Activated T-helper 2 cell treated with anti-CD3 and anti-CD28 coated beads, Interferon-gamma antibody, Interleukin-2, Interleukin-4, amounts not matched to agents 10 μg/mL and 5 μg/mL and 100 μg/mL, durations not matched to agents 14 hours and 24 hours and 36 hours (primary cell): ENCODE measurements at regions not wholly inside any gene's neighbourhood (a gene's known extent, or its start where the extent isn't known, plus 50 kb on each side); places are given as distances from the start of the nearest gene placed in this dataset.

ENCODE experiments used
- DNase-seq: peaks from one replicate; pipeline ENCODE4 v3.0.0; 2021; ENCODE audit warnings: low spot score
- H3K27ac Mint-ChIP-seq: one replicate; pipeline ENCODE4 v1.8.0; 2021; ENCODE audit warnings: mixed read lengths
- H3K27me3 Mint-ChIP-seq: one replicate; pipeline ENCODE4 v1.8.0; 2021; ENCODE audit warnings: low read depth, mixed read lengths
- H3K36me3 Mint-ChIP-seq: one replicate; pipeline ENCODE4 v1.8.0; 2021; ENCODE audit warnings: low read depth, mixed read lengths
- H3K4me1 Mint-ChIP-seq: one replicate; pipeline ENCODE4 v1.8.0; 2021; ENCODE audit warnings: low read depth, mixed read lengths
- H3K4me3 Mint-ChIP-seq: one replicate; pipeline ENCODE4 v1.8.0; 2021; ENCODE audit warnings: low read depth, mild to moderate bottlenecking, moderate library complexity, mixed read lengths
- H3K9me3 Mint-ChIP-seq: one replicate; pipeline ENCODE4 v1.8.0; 2021; ENCODE audit warnings: mixed read lengths
- intact Hi-C: fragments of 100-400 bp; cut with micrococcal nuclease; formaldehyde crosslinking; loops from one replicate; pipeline ENCODE4 v1.15.1; 2023

GRCh38 chr4:149145803-149146202, 669.8 kb downstream of the IQCM start:
- intact Hi-C loops: no loop called here
- no peaks in the 10 kb centered on the region for H3K36me3 Mint-ChIP-seq
- H3K27me3 Mint-ChIP-seq: no peaks in the 10 kb centered on the region
- DNase-seq: no peak
- no peaks in the 10 kb centered on the region for H3K9me3 Mint-ChIP-seq
- H3K4me1 Mint-ChIP-seq: no peaks in the 10 kb centered on the region
- H3K4me3 Mint-ChIP-seq: no peak overlapping the region
- no peak overlapping the region for H3K27ac Mint-ChIP-seq

- intact Hi-C loops: no loop called here
- no peak for DNase-seq
- Mint-ChIP-seq H3K27me3 (no peaks in the 10 kb centered on the region), H3K4me3 (no peak overlapping the region), H3K9me3 (no peaks in the 10 kb centered on the region), H3K4me1 (no peaks in the 10 kb centered on the region), H3K27ac (no peak overlapping the region), H3K36me3 (no peaks in the 10 kb centered on the region)
Observed at GRCh38 chr4:149144060-149144459, 671.6 kb downstream of the IQCM start.

- no peaks in the 10 kb centered on the region for H3K27me3 Mint-ChIP-seq
- no peaks in the 10 kb centered on the region for H3K9me3 Mint-ChIP-seq
- no peaks in the 10 kb centered on the region for H3K4me1 Mint-ChIP-seq
- no peak for DNase-seq
- H3K36me3 Mint-ChIP-seq: no peaks in the 10 kb centered on the region
- H3K27ac Mint-ChIP-seq: no peak overlapping the region
- H3K4me3 Mint-ChIP-seq: no peak overlapping the region
- intact Hi-C loops: no loop called here
Observed at GRCh38 chr4:149141391-149141790, 674.3 kb downstream of the IQCM start.

GRCh38 chr4:149140841-149141240, 674.8 kb downstream of the IQCM start:
- no peak for DNase-seq
- Mint-ChIP-seq H3K36me3 (no peaks in the 10 kb centered on the region), H3K4me1 (no peaks in the 10 kb centered on the region), H3K27me3 (no peaks in the 10 kb centered on the region), H3K4me3 (no peak overlapping the region), H3K27ac (no peak overlapping the region), H3K9me3 (no peaks in the 10 kb centered on the region)
- intact Hi-C loops: no loop called here

GRCh38 chr4:149136951-149137620, 678.6 kb downstream of the IQCM start:
- H3K27ac Mint-ChIP-seq: no peak overlapping the region
- H3K4me3 Mint-ChIP-seq: no peak overlapping the region
- H3K4me1 Mint-ChIP-seq: no peaks in the 10 kb centered on the region
- no peaks in the 10 kb centered on the region for H3K27me3 Mint-ChIP-seq
- DNase-seq: no peak
- no peaks in the 10 kb centered on the region for H3K36me3 Mint-ChIP-seq
- no peaks in the 10 kb centered on the region for H3K9me3 Mint-ChIP-seq
- intact Hi-C loops: no loop called here

- Mint-ChIP-seq H3K27ac (no peak overlapping the region), H3K9me3 (no peaks in the 10 kb centered on the region), H3K36me3 (no peaks in the 10 kb centered on the region), H3K27me3 (no peaks in the 10 kb centered on the region), H3K4me1 (no peaks in the 10 kb centered on the region), H3K4me3 (no peak overlapping the region)
- DNase-seq: no peak
- intact Hi-C loops: no loop called here
Observed at GRCh38 chr4:149135062-149135461, 680.6 kb downstream of the IQCM start.

GRCh38 chr4:149121023-149121404, 678.8 kb upstream of the NR3C2 start:
- Mint-ChIP-seq H3K27me3 (no peaks in the 10 kb centered on the region), H3K36me3 (no peaks in the 10 kb centered on the region), H3K4me1 (no peaks in the 10 kb centered on the region), H3K9me3 (no peaks in the 10 kb centered on the region), H3K4me3 (no peak overlapping the region), H3K27ac (no peak overlapping the region)
- intact Hi-C loops: no loop called here
- no peak for DNase-seq

- intact Hi-C loops: no loop called here
- Mint-ChIP-seq H3K4me3 (no peak overlapping the region), H3K4me1 (no peaks in the 10 kb centered on the region), H3K27me3 (no peaks in the 10 kb centered on the region), H3K9me3 (no peaks in the 10 kb centered on the region), H3K36me3 (no peaks in the 10 kb centered on the region), H3K27ac (no peak overlapping the region)
- no peak for DNase-seq
Observed at GRCh38 chr4:149120331-149121022, 678.3 kb upstream of the NR3C2 start.

GRCh38 chr4:149116806-149117205, 674.6 kb upstream of the NR3C2 start:
- Mint-ChIP-seq H3K4me1 (no peaks in the 10 kb centered on the region), H3K9me3 (no peaks in the 10 kb centered on the region), H3K27ac (no peak overlapping the region), H3K4me3 (no peak overlapping the region), H3K27me3 (no peaks in the 10 kb centered on the region), H3K36me3 (no peaks in the 10 kb centered on the region)
- no peak for DNase-seq
- intact Hi-C loops: no loop called here

GRCh38 chr4:149113804-149114430, 671.7 kb upstream of the NR3C2 start:
- Mint-ChIP-seq H3K27me3 (no peaks in the 10 kb centered on the region), H3K27ac (no peak overlapping the region), H3K4me1 (no peaks in the 10 kb centered on the region), H3K9me3 (peaks cover 4% of the 10 kb centered on the region), H3K36me3 (no peaks in the 10 kb centered on the region), H3K4me3 (no peak overlapping the region)
- no peak for DNase-seq
- intact Hi-C loops: no loop called here

- peaks cover 4% of the 10 kb centered on the region for H3K9me3 Mint-ChIP-seq
- intact Hi-C loops: no loop called here
- no peak overlapping the region for H3K4me3 Mint-ChIP-seq
- H3K4me1 Mint-ChIP-seq: no peaks in the 10 kb centered on the region
- DNase-seq: no peak
- H3K27ac Mint-ChIP-seq: no peak overlapping the region
- H3K27me3 Mint-ChIP-seq: no peaks in the 10 kb centered on the region
- no peaks in the 10 kb centered on the region for H3K36me3 Mint-ChIP-seq
Observed at GRCh38 chr4:149112109-149112508, 669.9 kb upstream of the NR3C2 start.

- Mint-ChIP-seq H3K9me3 (peaks cover 4% of the 10 kb centered on the region), H3K36me3 (no peaks in the 10 kb centered on the region), H3K27ac (no peak overlapping the region), H3K27me3 (no peaks in the 10 kb centered on the region), H3K4me3 (no peak overlapping the region), H3K4me1 (no peaks in the 10 kb centered on the region)
- no peak for DNase-seq
- intact Hi-C loops: no loop called here
Observed at GRCh38 chr4:149110481-149110880, 668.3 kb upstream of the NR3C2 start.

GRCh38 chr4:149108626-149109025, 666.4 kb upstream of the NR3C2 start:
- no peaks in the 10 kb centered on the region for H3K36me3 Mint-ChIP-seq
- no peak overlapping the region for H3K4me3 Mint-ChIP-seq
- H3K27me3 Mint-ChIP-seq: no peaks in the 10 kb centered on the region
- DNase-seq: no peak
- H3K27ac Mint-ChIP-seq: no peak overlapping the region
- H3K4me1 Mint-ChIP-seq: no peaks in the 10 kb centered on the region
- peaks cover 4% of the 10 kb centered on the region for H3K9me3 Mint-ChIP-seq
- intact Hi-C loops: no loop called here
